ENCODE measurements at regions not wholly inside any gene's neighbourhood (a gene's known extent, or its start where the extent isn't known, plus 50 kb on each side); places are given as distances from the start of the nearest gene placed in this dataset.

GRCh38 chr4:182140547-182140946 lies 102.7 kb upstream of the TENM3 start:
- TF ChIP-seq POLR2AphosphoS5 (IDR thresholded peaks at IDR 0.05; ENCODE audit: low read depth, low read length) (no peak), ZNF281 (CRISPR knock-in tag; IDR thresholded peaks at IDR 0.05; ENCODE audit: borderline replicate concordance) (no peak), NR2F6 (IDR thresholded peaks at IDR 0.05) (no peak), NR2F6 (CRISPR knock-in tag; IDR thresholded peaks at IDR 0.05) (no peak), MAZ (IDR thresholded peaks at IDR 0.05; ENCODE audit: borderline replicate concordance, low read depth, low read length) (no peak), MAZ (CRISPR knock-in tag; IDR thresholded peaks at IDR 0.05; ENCODE audit: low read depth) (no peak), ARID2 (CRISPR knock-in tag; IDR thresholded peaks at IDR 0.05; ENCODE audit: borderline replicate concordance) (no peak), RERE (CRISPR knock-in tag; IDR thresholded peaks at IDR 0.05; ENCODE audit: low read depth) (no peak), THAP7 (CRISPR knock-in tag; IDR thresholded peaks at IDR 0.05) (no peak), EZH2 (conservative IDR thresholded peaks at IDR 0.05; ENCODE audit: low read depth, low read length) (no peak), CHD2 (IDR thresholded peaks at IDR 0.05; ENCODE audit: low read depth, low read length) (no peak), FOXC1 (CRISPR knock-in tag; IDR thresholded peaks at IDR 0.05; ENCODE audit: borderline replicate concordance) (no peak)
- TF ChIP-seq, protein P1, sequence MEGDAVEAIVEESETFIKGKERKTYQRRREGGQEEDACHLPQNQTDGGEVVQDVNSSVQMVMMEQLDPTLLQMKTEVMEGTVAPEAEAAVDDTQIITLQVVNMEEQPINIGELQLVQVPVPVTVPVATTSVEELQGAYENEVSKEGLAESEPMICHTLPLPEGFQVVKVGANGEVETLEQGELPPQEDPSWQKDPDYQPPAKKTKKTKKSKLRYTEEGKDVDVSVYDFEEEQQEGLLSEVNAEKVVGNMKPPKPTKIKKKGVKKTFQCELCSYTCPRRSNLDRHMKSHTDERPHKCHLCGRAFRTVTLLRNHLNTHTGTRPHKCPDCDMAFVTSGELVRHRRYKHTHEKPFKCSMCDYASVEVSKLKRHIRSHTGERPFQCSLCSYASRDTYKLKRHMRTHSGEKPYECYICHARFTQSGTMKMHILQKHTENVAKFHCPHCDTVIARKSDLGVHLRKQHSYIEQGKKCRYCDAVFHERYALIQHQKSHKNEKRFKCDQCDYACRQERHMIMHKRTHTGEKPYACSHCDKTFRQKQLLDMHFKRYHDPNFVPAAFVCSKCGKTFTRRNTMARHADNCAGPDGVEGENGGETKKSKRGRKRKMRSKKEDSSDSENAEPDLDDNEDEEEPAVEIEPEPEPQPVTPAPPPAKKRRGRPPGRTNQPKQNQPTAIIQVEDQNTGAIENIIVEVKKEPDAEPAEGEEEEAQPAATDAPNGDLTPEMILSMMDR (CRISPR knock-in tag; IDR thresholded peaks at IDR 0.05) = no peak
- TF ChIP-seq, protein P2, sequence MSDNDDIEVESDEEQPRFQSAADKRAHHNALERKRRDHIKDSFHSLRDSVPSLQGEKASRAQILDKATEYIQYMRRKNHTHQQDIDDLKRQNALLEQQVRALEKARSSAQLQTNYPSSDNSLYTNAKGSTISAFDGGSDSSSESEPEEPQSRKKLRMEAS (IDR thresholded peaks at IDR 0.05) = no peak

Data from HepG2 (cell line).